Naive thymus-derived CD8-positive, alpha-beta T cell (primary cell): ENCODE measurements at regions not wholly inside any gene's neighbourhood (a gene's known extent, or its start where the extent isn't known, plus 50 kb on each side); places are given as distances from the start of the nearest gene placed in this dataset.

Source experiments
- ATAC-seq, 2 donors: fragments of 150-1000 bp; cut with Tn5 transposase in 1 of 2; sonication (Bioruptor Pico), chemical (Tn5 transposase) in 1 of 2; 1 replicate in 1 of 2; 2 replicates in 1 of 2; pipeline ENCODE4 v1.10.0; 2021; ENCODE audit warnings: mild to moderate bottlenecking in 2 of 2, moderate library complexity in 2 of 2
- POLR2A ChIA-PET: fragments of 350-600 bp; sonication (Branson Sonifier 250); formaldehyde crosslinking; loops from one replicate; lab custom pipeline; 2021; ENCODE audit warnings: antibody characterized with exemption; lab: Charles Lee
- DNase-seq, 10 donors: peaks; one replicate each; pipeline versions ENCODE4 v3.0.0 to v3.0.0-alpha.2; 2020 to 2022
- H3K27ac Mint-ChIP-seq, 10 donors: one replicate each; pipeline ENCODE4 v1.8.0; 2020 to 2022; ENCODE audit warnings: mild to moderate bottlenecking in 10 of 10, mixed read lengths in 10 of 10, moderate library complexity in 4 of 10, inconsistent platforms in 1 of 10
- H3K27me3 Mint-ChIP-seq, 5 donors: one replicate each; pipeline ENCODE4 v1.8.0; 2021 to 2022; ENCODE audit warnings: mixed read lengths in 5 of 5
- H3K36me3 Mint-ChIP-seq, 3 donors: one replicate each; pipeline ENCODE4 v1.8.0; 2020 to 2022; ENCODE audit warnings: mixed read lengths in 3 of 3, mild to moderate bottlenecking in 2 of 3, inconsistent platforms in 1 of 3
- H3K4me1 Mint-ChIP-seq, 4 donors: one replicate each; pipeline ENCODE4 v1.8.0; 2021 to 2022; ENCODE audit warnings: mixed read lengths in 4 of 4
- H3K4me3 Mint-ChIP-seq, 10 donors: one replicate each; pipeline ENCODE4 v1.8.0; 2020 to 2022; ENCODE audit warnings: mild to moderate bottlenecking in 10 of 10, mixed read lengths in 10 of 10, moderate library complexity in 6 of 10, inconsistent platforms in 1 of 10
- H3K9me3 Mint-ChIP-seq, 9 donors: one replicate each; pipeline ENCODE4 v1.8.0; 2020 to 2022; ENCODE audit warnings: mixed read lengths in 9 of 9, mild to moderate bottlenecking in 3 of 9, inconsistent platforms in 1 of 9, moderate library complexity in 1 of 9

DNA sequence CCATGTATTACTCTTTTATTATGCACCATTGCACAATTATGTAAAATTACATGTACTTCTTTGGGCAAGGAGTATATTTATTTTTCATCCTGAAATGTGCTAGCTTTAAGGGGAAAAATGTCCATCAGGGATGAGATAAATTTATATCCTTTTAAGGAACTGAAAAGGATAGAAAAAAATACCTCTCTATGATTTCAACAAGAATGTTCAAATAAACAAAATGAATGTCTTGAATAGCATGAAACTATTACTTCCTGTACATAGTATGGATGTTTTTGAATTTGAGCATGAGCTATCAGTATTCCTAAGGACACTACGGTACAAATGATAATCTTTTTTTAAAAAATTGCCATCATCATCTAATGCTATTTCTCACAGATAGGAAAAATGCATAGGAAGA lies 1611.9 kb upstream of the ZEB2 start:
- no peak overlapping the region for H3K4me3 Mint-ChIP-seq

DNA sequence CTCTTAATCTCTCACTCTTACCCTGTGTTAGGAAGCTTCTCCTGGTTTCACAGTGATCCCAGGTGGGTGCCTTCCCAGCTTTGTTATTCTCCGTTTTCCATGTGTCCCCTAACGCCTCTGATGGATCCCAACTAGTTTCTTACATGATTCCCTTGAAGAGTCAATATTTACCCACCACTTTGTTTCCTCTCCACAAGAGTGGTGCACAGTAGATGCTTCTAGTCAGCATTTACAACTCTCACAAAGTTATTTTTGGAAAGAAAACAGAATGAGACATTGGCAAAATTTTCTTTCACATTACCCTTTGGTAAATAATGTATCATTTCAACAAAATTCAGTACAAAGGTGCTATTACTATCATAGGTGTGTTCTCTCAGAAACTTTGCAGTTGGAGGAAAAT lies 1611.1 kb upstream of the ZEB2 start:
- ATAC-seq = no peak
- H3K4me3 Mint-ChIP-seq = no peak overlapping the region
- H3K27me3 Mint-ChIP-seq = peaks cover 0 to 2% (median 0%) of the 10 kb centered on the region in 5 donors
- peaks cover 0 to 21% (median 7%) of the 10 kb centered on the region in 9 donors for H3K9me3 Mint-ChIP-seq
- H3K36me3 Mint-ChIP-seq = no peaks in the 10 kb centered on the region
- no peak for DNase-seq
- no peaks in the 10 kb centered on the region for H3K4me1 Mint-ChIP-seq
- POLR2A ChIA-PET = no interaction called here
- H3K27ac Mint-ChIP-seq = no peak overlapping the region

More for the DNA sequence above, 1611.9 kb upstream of the ZEB2 start:
- Mint-ChIP-seq H3K27ac (no peak overlapping the region), H3K9me3 (peaks cover under 1 to 21% (median 8%) of the 10 kb centered on the region in 9 donors), H3K27me3 (peaks cover 0 to 2% (median 0%) of the 10 kb centered on the region in 5 donors), H3K36me3 (no peaks in the 10 kb centered on the region), H3K4me1 (no peaks in the 10 kb centered on the region)
- no peak for DNase-seq
- POLR2A ChIA-PET = no interaction called here
- ATAC-seq = no peak

DNA sequence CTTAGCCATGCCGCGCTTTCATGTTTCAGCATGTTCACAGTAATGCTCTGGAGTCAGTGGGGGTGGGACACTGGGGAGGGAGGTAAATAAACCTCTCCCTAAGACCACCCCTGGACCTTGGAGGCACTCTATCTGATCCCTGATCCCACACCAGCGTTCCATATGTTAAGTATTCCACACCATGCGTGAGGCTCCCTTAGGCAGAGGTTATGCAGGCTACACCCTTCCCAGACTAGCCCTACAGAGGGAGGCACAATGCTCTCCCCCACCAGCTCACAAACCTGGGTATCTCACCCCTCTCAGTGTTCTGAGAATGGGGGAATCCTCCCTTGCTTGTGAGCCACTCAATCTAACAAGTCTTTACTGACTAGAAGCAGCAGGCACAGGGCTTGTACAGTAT lies 1610.4 kb upstream of the ZEB2 start:
- no peak overlapping the region for H3K4me3 Mint-ChIP-seq
- ATAC-seq (no peak), DNase-seq (no peak)
- H3K9me3 Mint-ChIP-seq = peaks cover 0 to 21% (median 7%) of the 10 kb centered on the region in 9 donors
- H3K36me3 Mint-ChIP-seq = no peaks in the 10 kb centered on the region
- POLR2A ChIA-PET = no interaction called here
- no peaks in the 10 kb centered on the region for H3K4me1 Mint-ChIP-seq
- no peak overlapping the region for H3K27ac Mint-ChIP-seq
- no peaks in the 10 kb centered on the region for H3K27me3 Mint-ChIP-seq

DNA sequence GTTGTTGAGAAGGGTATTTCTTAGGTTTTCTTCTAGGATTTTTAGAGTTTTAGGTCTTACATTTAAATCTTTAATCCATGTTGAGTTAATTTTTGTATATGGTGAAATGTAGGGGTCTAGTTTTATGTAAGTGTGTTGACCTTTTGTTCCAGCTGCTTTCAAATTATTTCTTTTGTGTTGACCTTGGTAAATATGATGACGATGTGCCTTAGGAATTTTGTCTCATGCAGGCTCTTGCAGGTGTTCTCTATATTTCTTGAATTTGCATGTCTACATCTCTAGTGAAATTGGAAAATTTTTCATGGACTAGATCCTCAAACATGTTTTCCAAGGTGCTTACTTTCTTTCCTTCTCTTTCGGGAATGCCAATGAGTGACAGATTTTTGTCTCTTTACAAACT lies 1609.3 kb upstream of the ZEB2 start:
- H3K27ac Mint-ChIP-seq = no peak overlapping the region
- POLR2A ChIA-PET = no interaction called here
- no peak for DNase-seq
- no peaks in the 10 kb centered on the region for H3K27me3 Mint-ChIP-seq
- no peak for ATAC-seq
- H3K9me3 Mint-ChIP-seq = peaks cover 0 to 21% (median 7%) of the 10 kb centered on the region in 9 donors
- H3K4me3 Mint-ChIP-seq = no peak overlapping the region
- H3K36me3 Mint-ChIP-seq = no peaks in the 10 kb centered on the region
- H3K4me1 Mint-ChIP-seq = no peaks in the 10 kb centered on the region

DNA sequence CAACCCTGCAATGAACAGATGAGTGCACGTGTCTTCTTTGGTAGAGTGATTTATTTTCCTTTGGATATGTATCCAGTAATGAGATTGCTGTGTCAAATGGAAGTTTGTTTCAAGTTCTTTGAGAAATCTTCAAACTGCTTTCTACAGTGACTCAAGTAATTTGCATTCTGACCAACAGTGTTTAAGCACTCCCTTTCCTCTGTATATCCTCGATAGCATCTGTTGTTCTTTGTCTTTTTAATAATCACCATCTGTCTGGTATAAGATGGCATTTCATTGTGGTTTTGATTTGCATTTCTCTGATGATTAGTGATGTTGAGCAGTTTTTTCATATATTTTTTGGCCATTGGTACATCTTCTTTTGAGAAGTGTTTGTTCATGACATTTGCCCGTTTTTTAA lies 1608.3 kb upstream of the ZEB2 start:
- Mint-ChIP-seq H3K4me1 (no peaks in the 10 kb centered on the region), H3K36me3 (no peaks in the 10 kb centered on the region), H3K9me3 (peaks cover 0 to 18% (median 7%) of the 10 kb centered on the region in 9 donors), H3K27me3 (no peaks in the 10 kb centered on the region), H3K27ac (no peak overlapping the region), H3K4me3 (no peak overlapping the region)
- POLR2A ChIA-PET = no interaction called here
- ATAC-seq = no peak
- no peak for DNase-seq

DNA sequence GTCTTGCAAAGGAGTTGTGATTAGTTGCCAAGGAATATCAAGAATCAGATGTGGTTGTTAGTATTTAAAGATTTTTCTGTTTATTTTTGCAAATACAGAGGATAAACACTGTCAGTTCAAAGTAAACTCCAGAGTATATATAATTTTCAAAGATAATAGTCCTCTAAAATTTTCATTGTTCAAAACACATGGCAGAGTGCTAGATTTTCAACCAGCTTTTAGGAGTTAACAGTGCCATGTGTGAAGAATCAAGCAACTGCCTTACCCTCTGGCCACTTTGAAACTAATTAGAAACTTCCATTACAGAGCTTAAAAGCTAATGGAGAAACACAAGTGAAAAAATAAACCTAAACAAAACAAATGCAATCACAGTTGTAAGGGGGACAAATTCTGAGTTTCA lies 1605.6 kb upstream of the ZEB2 start:
- Mint-ChIP-seq H3K36me3 (no peaks in the 10 kb centered on the region), H3K9me3 (peaks cover 0 to 7% (median under 1%) of the 10 kb centered on the region in 9 donors), H3K27ac (no peak overlapping the region), H3K4me3 (no peak overlapping the region), H3K27me3 (no peaks in the 10 kb centered on the region), H3K4me1 (no peaks in the 10 kb centered on the region)
- POLR2A ChIA-PET = no interaction called here
- no peak for DNase-seq
- no peak for ATAC-seq

DNA sequence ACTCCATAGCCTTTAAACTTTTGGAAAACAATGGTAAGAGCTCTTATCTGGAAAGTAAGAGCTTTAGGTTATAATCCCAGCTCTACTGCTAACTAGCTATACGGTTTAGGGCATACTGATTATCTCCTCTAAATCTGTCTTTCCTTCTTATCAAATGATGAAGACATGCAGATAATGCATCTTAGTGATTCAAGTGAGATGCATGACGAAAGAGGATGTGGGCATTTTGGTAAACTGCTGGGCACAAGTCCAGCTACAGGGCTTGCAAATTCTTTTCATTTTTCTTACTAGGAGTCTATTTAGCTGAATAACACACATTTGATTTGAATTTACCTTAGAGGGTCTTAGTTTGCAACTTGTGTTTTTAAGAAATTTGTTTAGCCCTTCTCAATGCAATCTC lies 1604.8 kb upstream of the ZEB2 start:
- Mint-ChIP-seq H3K27me3 (no peaks in the 10 kb centered on the region), H3K9me3 (peaks cover 0 to 7% (median 0%) of the 10 kb centered on the region in 9 donors), H3K36me3 (no peaks in the 10 kb centered on the region), H3K27ac (no peak overlapping the region), H3K4me3 (no peak overlapping the region), H3K4me1 (no peaks in the 10 kb centered on the region)
- DNase-seq = no peak
- POLR2A ChIA-PET = no interaction called here
- ATAC-seq = no peak

DNA sequence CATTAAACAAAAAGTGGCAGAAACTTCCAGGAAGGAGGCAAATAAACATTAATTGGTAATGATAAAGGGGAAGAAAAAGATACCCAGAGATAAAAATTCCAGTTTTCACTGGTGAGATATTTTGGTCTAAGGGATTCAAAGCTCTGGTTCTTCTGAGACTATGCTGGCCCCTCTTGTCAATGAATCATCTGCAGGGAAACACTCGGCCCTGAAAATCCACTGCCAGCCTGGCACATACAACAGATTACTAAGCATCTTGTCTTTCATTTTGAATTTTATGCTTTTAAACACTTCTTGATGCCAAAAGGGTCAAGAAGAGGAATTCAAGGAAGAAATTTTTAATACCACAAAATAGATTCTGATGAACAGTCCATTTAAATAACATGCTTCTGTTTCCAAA lies 1603.8 kb upstream of the ZEB2 start:
- POLR2A ChIA-PET = no interaction called here
- Mint-ChIP-seq H3K27me3 (no peaks in the 10 kb centered on the region), H3K27ac (no peak overlapping the region), H3K4me1 (no peaks in the 10 kb centered on the region), H3K9me3 (peaks cover 0 to 7% (median 2%) of the 10 kb centered on the region in 9 donors), H3K36me3 (no peaks in the 10 kb centered on the region), H3K4me3 (no peak overlapping the region)
- DNase-seq (no peak), ATAC-seq (no peak)

DNA sequence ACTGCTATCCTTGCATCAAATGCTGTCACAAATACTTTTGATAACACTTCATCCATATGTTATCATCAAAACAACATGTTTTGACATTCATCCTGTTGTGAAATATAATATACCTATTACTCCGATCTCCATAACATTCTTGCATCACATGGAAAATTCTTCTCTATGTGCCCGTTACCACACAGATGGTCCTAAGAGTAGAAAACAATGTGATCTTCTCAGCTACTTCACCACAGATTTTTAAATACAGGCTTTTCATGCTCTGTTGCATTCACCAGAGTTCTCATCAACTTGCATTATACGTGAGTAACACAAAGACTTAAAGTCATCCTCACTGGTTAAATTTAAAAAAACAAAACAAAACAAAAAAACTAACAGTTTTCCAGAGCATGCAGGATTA lies 1603.3 kb upstream of the ZEB2 start:
- Mint-ChIP-seq H3K9me3 (peaks cover 0 to 7% (median 2%) of the 10 kb centered on the region in 9 donors), H3K36me3 (no peaks in the 10 kb centered on the region), H3K4me3 (no peak overlapping the region), H3K27me3 (no peaks in the 10 kb centered on the region), H3K4me1 (no peaks in the 10 kb centered on the region), H3K27ac (no peak overlapping the region)
- POLR2A ChIA-PET = no interaction called here
- ATAC-seq = no peak
- no peak for DNase-seq

DNA sequence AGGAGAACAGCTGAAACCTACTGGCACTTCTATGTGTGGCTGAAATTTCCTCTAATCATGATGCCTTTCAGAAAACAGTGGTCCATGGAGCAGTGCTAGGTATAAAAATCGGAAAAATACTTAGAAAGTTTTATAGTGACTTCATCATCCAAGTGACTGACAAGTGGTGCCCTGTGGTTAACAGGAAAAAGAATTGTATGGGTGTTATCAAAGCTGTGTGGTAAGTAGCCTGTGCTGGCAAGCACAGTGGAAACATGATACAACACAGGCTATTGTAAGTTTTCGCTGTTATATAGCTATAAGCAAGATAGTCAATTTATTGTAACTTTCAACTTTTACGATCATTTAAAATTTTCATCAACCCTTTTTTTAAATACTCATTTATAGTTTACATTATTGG lies 1599.7 kb upstream of the ZEB2 start:
- no peak overlapping the region for H3K27ac Mint-ChIP-seq
- no peaks in the 10 kb centered on the region for H3K36me3 Mint-ChIP-seq
- H3K27me3 Mint-ChIP-seq = no peaks in the 10 kb centered on the region
- no peak for DNase-seq
- ATAC-seq = no peak
- no peak overlapping the region for H3K4me3 Mint-ChIP-seq
- POLR2A ChIA-PET = no interaction called here
- H3K9me3 Mint-ChIP-seq = peaks cover 0 to 26% (median 3%) of the 10 kb centered on the region in 9 donors
- H3K4me1 Mint-ChIP-seq = no peaks in the 10 kb centered on the region

DNA sequence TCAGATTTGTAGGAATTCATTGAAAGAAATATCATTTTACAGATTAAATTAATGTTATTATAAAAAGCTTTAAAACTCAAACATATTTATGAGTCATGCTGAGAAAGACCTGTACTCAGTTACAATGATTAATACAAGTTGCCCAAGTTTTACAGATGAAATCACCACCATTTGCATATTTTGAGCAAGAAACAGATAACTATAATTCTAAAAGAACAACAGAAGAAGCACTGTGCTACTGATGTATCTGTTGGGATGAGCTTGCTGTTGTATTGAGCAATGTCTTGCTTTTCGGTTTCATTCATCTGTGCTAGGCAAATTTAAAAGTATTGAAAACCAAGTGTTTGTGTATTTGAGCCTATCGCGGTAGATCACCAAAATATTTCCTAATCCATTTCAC lies 1589.1 kb upstream of the ZEB2 start:
- ATAC-seq (no peak), DNase-seq (no peak)
- POLR2A ChIA-PET = no interaction called here
- Mint-ChIP-seq H3K9me3 (peaks cover 0 to 7% (median 0%) of the 10 kb centered on the region in 9 donors), H3K4me3 (no peak overlapping the region), H3K27me3 (no peaks in the 10 kb centered on the region), H3K36me3 (no peaks in the 10 kb centered on the region), H3K27ac (no peak overlapping the region), H3K4me1 (no peaks in the 10 kb centered on the region)

DNA sequence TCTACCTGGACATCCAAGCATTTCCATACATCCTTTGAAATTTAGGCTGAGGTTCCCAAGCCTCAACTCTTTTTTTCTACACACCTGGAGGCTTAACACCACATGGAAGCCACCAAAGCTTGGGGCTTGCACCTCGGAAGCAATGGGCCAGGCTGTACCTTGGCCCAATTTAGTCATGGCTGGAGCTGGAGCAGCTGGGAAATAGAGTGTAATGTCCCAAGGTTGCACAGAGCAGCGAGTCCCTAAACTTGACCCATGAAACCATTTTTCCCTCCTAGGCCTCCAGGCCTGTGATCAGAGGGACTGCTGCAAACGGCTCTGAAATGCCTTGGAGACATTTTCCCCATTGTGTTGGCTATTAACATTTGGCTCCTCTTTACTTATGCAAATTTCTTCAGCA lies 1574.3 kb upstream of the ZEB2 start:
- H3K27ac Mint-ChIP-seq = no peak overlapping the region
- H3K4me1 Mint-ChIP-seq = no peaks in the 10 kb centered on the region
- peaks cover 12 to 43% (median 29%) of the 10 kb centered on the region in 9 donors for H3K9me3 Mint-ChIP-seq
- no peak for ATAC-seq
- H3K4me3 Mint-ChIP-seq = no peak overlapping the region
- peaks cover 0 to 15% (median 2%) of the 10 kb centered on the region in 3 donors for H3K36me3 Mint-ChIP-seq
- DNase-seq = no peak
- POLR2A ChIA-PET = no interaction called here
- H3K27me3 Mint-ChIP-seq = no peaks in the 10 kb centered on the region

DNA sequence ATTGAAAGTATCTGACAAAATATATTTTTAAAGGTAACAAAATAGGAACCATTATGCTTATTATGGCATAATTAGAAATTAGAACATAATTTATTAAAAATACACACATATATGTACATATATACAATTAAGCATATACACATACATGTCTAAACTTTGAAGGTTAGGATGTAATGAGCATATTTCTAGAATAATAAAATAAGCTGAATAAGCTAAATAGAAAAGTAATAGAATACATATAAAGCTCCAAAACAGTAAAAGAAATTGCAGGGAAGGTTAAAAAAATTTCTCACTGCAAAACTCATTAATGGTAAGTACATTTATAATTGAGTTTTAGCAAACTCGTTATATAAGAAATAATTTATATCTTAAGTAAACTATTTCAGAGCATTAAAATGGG lies 1561.5 kb upstream of the ZEB2 start:
- no peaks in the 10 kb centered on the region for H3K4me1 Mint-ChIP-seq
- POLR2A ChIA-PET = no interaction called here
- no peak overlapping the region for H3K4me3 Mint-ChIP-seq
- peaks cover 0 to 19% (median 5%) of the 10 kb centered on the region in 9 donors for H3K9me3 Mint-ChIP-seq
- no peak for DNase-seq
- no peak overlapping the region for H3K27ac Mint-ChIP-seq
- no peak for ATAC-seq
- no peaks in the 10 kb centered on the region for H3K36me3 Mint-ChIP-seq
- H3K27me3 Mint-ChIP-seq = no peaks in the 10 kb centered on the region

DNA sequence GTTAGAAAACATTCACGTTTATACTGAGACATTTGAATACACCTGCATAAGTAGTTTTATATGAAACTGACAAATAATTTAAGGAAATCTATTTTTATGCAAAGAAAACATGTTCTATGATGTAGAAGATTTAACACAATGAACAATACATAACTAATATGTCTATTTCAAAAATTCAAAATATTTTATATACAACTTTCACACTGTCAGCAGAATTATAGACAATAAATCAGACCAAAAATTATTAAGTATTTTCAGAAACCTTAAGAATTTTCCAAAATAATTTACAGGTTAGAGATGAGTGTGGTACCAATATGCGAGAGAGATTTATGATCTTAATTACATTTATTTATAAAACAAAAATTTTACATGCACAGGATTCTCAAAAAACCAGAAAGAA lies 1561.0 kb upstream of the ZEB2 start:
- H3K27me3 Mint-ChIP-seq = no peaks in the 10 kb centered on the region
- no peaks in the 10 kb centered on the region for H3K4me1 Mint-ChIP-seq
- H3K4me3 Mint-ChIP-seq = no peak overlapping the region
- no peak for DNase-seq
- peaks cover 0 to 24% (median 6%) of the 10 kb centered on the region in 9 donors for H3K9me3 Mint-ChIP-seq
- POLR2A ChIA-PET = no interaction called here
- ATAC-seq = no peak
- H3K27ac Mint-ChIP-seq = no peak overlapping the region
- no peaks in the 10 kb centered on the region for H3K36me3 Mint-ChIP-seq
